IgD-negative memory B cell (primary cell): ENCODE measurements at regions not wholly inside any gene's neighbourhood (a gene's known extent, or its start where the extent isn't known, plus 50 kb on each side); places are given as distances from the start of the nearest gene placed in this dataset.
"Not testable (repeated sequence)": the region's sequence is repeated elsewhere in the genome, so short reads cannot be mapped to it uniquely, and the experiment has no call there.

Source experiments
- H3K27ac Mint-ChIP-seq, 3 donors: one replicate each; pipeline ENCODE4 v1.8.0; 2020 to 2022; ENCODE audit warnings: mild to moderate bottlenecking in 3 of 3, mixed read lengths in 3 of 3, moderate library complexity in 1 of 3
- H3K27me3 Mint-ChIP-seq: one replicate; pipeline ENCODE4 v1.8.0; 2021; ENCODE audit warnings: mixed read lengths
- H3K36me3 Mint-ChIP-seq: one replicate; pipeline ENCODE4 v1.8.0; 2020; ENCODE audit warnings: mild to moderate bottlenecking, mixed read lengths
- H3K4me1 Mint-ChIP-seq, 3 donors: one replicate each; pipeline ENCODE4 v1.8.0; 2020 to 2022; ENCODE audit warnings: mixed read lengths in 3 of 3, mild to moderate bottlenecking in 1 of 3
- H3K4me3 Mint-ChIP-seq, 4 donors: one replicate each; pipeline ENCODE4 v1.8.0; 2020 to 2022; ENCODE audit warnings: mild to moderate bottlenecking in 4 of 4, mixed read lengths in 4 of 4, moderate library complexity in 3 of 4
- H3K9me3 Mint-ChIP-seq, 3 donors: one replicate each; pipeline ENCODE4 v1.8.0; 2020 to 2021; ENCODE audit warnings: mixed read lengths in 3 of 3, mild to moderate bottlenecking in 1 of 3

- Mint-ChIP-seq H3K4me1 (no peaks in the 10 kb centered on the region), H3K4me3 (no peak overlapping the region), H3K27ac (no peak overlapping the region), H3K9me3 (no peaks in the 10 kb centered on the region), H3K27me3 (no peaks in the 10 kb centered on the region), H3K36me3 (no peaks in the 10 kb centered on the region)
Observed at GRCh38 chr1:38677311-38677710, 182.3 kb downstream of the RRAGC start.

GRCh38 chr1:38672692-38673091 lies 186.9 kb downstream of the RRAGC start:
- no peaks in the 10 kb centered on the region for H3K36me3 Mint-ChIP-seq
- H3K4me1 Mint-ChIP-seq = no peaks in the 10 kb centered on the region
- no peak overlapping the region for H3K27ac Mint-ChIP-seq
- H3K4me3 Mint-ChIP-seq = no peak overlapping the region
- peaks cover 8% of the 10 kb centered on the region for H3K27me3 Mint-ChIP-seq
- peaks cover 4 to 5% (median 4%) of the 10 kb centered on the region in 3 donors for H3K9me3 Mint-ChIP-seq

DNA sequence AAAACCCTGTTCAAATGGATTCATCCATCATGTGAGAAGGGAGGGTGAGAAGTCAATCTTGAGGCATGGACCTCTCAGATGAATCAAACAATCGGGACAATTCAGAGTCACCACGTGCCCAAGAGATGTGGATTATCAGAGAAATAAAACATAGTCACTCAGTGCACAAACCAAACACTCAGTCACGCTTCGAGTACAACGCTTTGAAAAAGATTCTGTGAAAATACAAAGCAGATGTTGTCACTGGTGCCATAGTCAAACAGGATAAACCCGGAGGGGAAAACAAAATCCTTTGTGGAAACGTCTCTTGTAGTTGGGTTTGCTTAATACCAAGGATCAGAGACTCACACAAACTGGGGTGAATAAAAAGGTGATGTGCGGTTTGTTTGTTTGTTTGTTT lies 188.4 kb downstream of the RRAGC start:
- peaks cover 13% of the 10 kb centered on the region for H3K27me3 Mint-ChIP-seq
- no peak overlapping the region for H3K27ac Mint-ChIP-seq
- H3K4me3 Mint-ChIP-seq = no peak overlapping the region
- H3K9me3 Mint-ChIP-seq = peaks cover 4 to 6% (median 5%) of the 10 kb centered on the region in 3 donors
- no peaks in the 10 kb centered on the region for H3K36me3 Mint-ChIP-seq
- no peaks in the 10 kb centered on the region for H3K4me1 Mint-ChIP-seq

DNA sequence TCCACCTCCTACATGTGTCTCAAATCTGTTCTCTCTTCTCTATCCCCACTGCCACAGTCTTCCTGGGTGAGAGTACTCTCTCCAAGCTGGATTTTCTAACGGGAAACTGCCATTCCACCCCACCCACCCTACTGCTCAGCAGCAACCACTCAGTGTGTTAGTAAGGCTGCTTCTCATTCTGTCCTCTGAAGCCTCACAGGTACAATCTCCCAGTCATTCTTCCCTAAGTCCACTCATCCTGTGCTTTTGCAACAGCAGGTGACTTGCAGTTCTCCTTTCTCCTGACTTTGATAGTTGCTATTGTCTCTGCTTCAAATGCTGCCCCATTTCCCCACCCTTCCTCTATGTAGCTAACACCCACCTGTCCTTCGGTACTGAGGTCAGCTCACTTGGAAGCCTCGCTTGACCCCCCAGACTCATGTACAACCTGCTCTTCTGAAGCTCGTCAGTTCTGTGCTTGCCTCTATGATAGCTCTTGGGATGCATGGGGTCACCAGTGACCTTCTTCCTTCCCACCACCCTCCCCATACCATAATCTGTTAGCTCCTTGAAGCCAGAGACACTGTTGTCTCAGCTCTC lies 188.9 kb downstream of the RRAGC start:
- Mint-ChIP-seq H3K4me1 (no peaks in the 10 kb centered on the region), H3K36me3 (no peaks in the 10 kb centered on the region), H3K27me3 (peaks cover 13% of the 10 kb centered on the region), H3K4me3 (no peak overlapping the region), H3K27ac (no peak overlapping the region), H3K9me3 (peaks cover 4 to 8% (median 6%) of the 10 kb centered on the region in 3 donors)

- Mint-ChIP-seq H3K36me3 (peaks cover 1% of the 10 kb centered on the region), H3K4me1 (no peaks in the 10 kb centered on the region), H3K27ac (no peak overlapping the region), H3K27me3 (peaks cover 22% of the 10 kb centered on the region), H3K4me3 (no peak overlapping the region), H3K9me3 (peaks cover 4 to 14% (median 11%) of the 10 kb centered on the region in 3 donors)
Observed at GRCh38 chr1:38667626-38668025, 191.9 kb downstream of the RRAGC start.

- Mint-ChIP-seq H3K36me3 (peaks cover 1% of the 10 kb centered on the region), H3K4me3 (no peak overlapping the region), H3K27ac (no peak overlapping the region), H3K9me3 (peaks cover 3 to 13% (median 7%) of the 10 kb centered on the region in 3 donors), H3K27me3 (peaks cover 22% of the 10 kb centered on the region), H3K4me1 (no peaks in the 10 kb centered on the region)
Observed at GRCh38 chr1:38662126-38662525, 197.4 kb downstream of the RRAGC start.

DNA sequence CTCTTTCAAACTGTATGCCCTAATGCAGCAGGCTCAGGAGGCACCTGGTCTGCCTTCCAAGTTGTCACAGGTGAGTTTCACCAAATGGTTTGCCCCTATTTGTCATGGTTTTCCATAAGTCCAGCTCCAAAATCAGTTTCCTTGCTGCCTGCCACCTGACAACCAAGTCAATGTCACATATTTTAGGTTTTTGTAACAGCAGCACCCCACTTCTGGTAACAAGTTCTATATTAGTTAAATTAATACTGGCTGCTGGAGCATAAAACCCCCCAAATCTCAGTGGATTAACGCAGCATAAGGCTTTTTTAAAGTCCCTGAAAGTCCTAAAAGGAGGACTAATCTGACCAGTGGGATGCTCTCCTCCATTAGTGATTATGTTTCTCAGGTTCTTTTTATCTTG lies 200.7 kb downstream of the RRAGC start:
- Mint-ChIP-seq H3K4me1 (no peaks in the 10 kb centered on the region), H3K27ac (no peak overlapping the region), H3K9me3 (peaks cover 2 to 4% (median 3%) of the 10 kb centered on the region in 3 donors), H3K36me3 (no peaks in the 10 kb centered on the region), H3K4me3 (no peak overlapping the region), H3K27me3 (peaks cover 20% of the 10 kb centered on the region)

GRCh38 chr1:38657873-38658272 lies 201.7 kb downstream of the RRAGC start:
- Mint-ChIP-seq H3K9me3 (peaks cover 2 to 4% (median 3%) of the 10 kb centered on the region in 3 donors), H3K27ac (no peak overlapping the region), H3K4me1 (no peaks in the 10 kb centered on the region), H3K27me3 (peaks cover 18% of the 10 kb centered on the region), H3K4me3 (no peak overlapping the region), H3K36me3 (no peaks in the 10 kb centered on the region)

DNA sequence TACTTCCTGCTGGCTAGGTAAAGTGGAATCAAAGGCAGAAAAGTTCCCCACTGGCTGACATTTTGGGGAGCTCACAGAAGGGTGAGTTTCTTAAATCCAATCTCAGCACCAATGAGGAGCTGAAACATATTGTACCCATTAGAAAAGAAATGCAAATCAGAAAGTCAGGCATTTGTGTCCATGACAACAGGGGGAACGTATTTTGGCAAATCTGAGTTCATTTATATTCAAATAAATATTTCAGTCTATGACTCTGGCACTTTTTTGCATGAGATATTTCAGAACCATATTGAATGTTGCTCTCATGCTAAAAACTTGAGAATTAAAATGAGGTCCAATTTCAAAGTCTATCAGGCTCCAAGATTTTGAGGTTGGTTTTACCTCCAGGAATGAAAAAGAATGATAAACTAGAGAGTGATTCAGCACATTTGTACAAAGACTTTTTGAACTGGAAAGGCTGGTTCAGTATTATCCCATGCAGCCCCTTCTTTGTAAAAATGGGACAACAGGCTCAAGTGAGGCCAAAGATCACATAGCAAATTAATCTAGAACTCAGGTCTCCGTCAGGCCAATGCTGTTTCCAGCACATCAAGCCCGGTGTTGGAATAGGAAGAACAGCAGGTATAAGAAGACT lies 202.2 kb downstream of the RRAGC start:
- Mint-ChIP-seq H3K4me3 (no peak overlapping the region), H3K27ac (no peak overlapping the region), H3K9me3 (peaks cover 2 to 4% (median 3%) of the 10 kb centered on the region in 3 donors), H3K27me3 (peaks cover 22% of the 10 kb centered on the region), H3K4me1 (no peaks in the 10 kb centered on the region), H3K36me3 (no peaks in the 10 kb centered on the region)

GRCh38 chr1:38656726-38657125 lies 202.8 kb downstream of the RRAGC start:
- Mint-ChIP-seq H3K27me3 (peaks cover 26% of the 10 kb centered on the region), H3K4me1 (no peaks in the 10 kb centered on the region), H3K27ac (no peak overlapping the region), H3K4me3 (no peak overlapping the region), H3K36me3 (no peaks in the 10 kb centered on the region), H3K9me3 (peaks cover 3 to 4% (median 3%) of the 10 kb centered on the region in 3 donors)

- Mint-ChIP-seq H3K27ac (no peak overlapping the region), H3K27me3 (peaks cover 17% of the 10 kb centered on the region), H3K36me3 (no peaks in the 10 kb centered on the region), H3K4me3 (no peak overlapping the region), H3K9me3 (peaks cover 0 to 1% (median 0%) of the 10 kb centered on the region in 3 donors), H3K4me1 (no peaks in the 10 kb centered on the region)
Observed at GRCh38 chr1:38652217-38652616, 207.4 kb downstream of the RRAGC start.

DNA sequence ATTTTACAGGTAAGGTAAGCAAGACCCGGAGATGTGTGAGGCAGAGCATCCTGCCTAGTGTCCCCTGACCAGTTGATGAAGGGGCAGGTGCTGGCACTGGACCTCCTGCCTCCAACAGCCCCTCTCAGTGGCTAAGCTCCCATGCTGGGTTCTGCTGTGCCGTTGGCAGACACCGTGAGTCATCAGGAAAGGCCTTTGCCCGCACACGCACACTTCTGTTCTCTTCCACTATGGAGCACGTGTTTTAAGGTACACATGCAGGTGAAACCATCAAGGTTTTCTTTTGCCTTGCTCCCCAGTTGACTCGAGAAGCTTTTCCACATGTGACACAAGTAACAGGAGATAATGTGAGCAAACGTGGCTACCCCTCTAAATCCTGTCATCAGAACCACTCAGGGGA lies 207.9 kb downstream of the RRAGC start:
- H3K27me3 Mint-ChIP-seq = peaks cover 17% of the 10 kb centered on the region
- H3K4me1 Mint-ChIP-seq = no peaks in the 10 kb centered on the region
- H3K4me3 Mint-ChIP-seq = no peak overlapping the region
- H3K36me3 Mint-ChIP-seq = no peaks in the 10 kb centered on the region
- H3K27ac Mint-ChIP-seq = no peak overlapping the region
- peaks cover 0 to 1% (median 0%) of the 10 kb centered on the region in 3 donors for H3K9me3 Mint-ChIP-seq

DNA sequence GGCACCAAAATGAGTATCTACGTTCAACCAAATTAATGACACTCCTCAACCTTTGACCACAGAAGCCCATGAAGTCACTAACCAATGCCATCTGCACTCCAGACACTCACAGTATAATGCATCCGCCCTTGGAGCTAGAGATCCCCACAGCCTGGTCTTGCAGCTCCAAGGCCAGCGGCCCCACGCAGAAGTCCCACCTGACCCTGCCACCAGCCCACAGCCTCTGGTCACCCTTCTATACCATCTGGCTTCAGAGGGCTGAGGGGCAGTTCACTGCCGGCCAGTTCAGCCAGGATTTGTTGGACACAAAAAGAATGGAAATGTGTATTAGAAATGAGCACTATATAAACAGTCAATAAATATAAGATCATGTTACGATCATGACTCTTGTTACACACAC lies 211.2 kb downstream of the RRAGC start:
- no peaks in the 10 kb centered on the region for H3K4me1 Mint-ChIP-seq
- no peak overlapping the region for H3K27ac Mint-ChIP-seq
- H3K9me3 Mint-ChIP-seq = peaks cover 0 to 6% (median 0%) of the 10 kb centered on the region in 3 donors
- peaks cover 15% of the 10 kb centered on the region for H3K27me3 Mint-ChIP-seq
- no peak overlapping the region for H3K4me3 Mint-ChIP-seq
- H3K36me3 Mint-ChIP-seq = no peaks in the 10 kb centered on the region

GRCh38 chr1:38647341-38647740 lies 212.2 kb downstream of the RRAGC start:
- H3K27ac Mint-ChIP-seq, H3K4me3 Mint-ChIP-seq, H3K4me1 Mint-ChIP-seq, H3K27me3 Mint-ChIP-seq, H3K36me3 Mint-ChIP-seq: not testable (repeated sequence)
- peaks cover 0 to 10% (median 5%) of the 10 kb centered on the region in 3 donors for H3K9me3 Mint-ChIP-seq

GRCh38 chr1:38644092-38644491 lies 215.5 kb downstream of the RRAGC start:
- H3K27me3 Mint-ChIP-seq = peaks cover 1% of the 10 kb centered on the region
- H3K36me3 Mint-ChIP-seq = no peaks in the 10 kb centered on the region
- no peak overlapping the region for H3K27ac Mint-ChIP-seq
- H3K9me3 Mint-ChIP-seq = peaks cover 0 to 13% (median 5%) of the 10 kb centered on the region in 3 donors
- H3K4me3 Mint-ChIP-seq = no peak overlapping the region
- H3K4me1 Mint-ChIP-seq = no peaks in the 10 kb centered on the region

DNA sequence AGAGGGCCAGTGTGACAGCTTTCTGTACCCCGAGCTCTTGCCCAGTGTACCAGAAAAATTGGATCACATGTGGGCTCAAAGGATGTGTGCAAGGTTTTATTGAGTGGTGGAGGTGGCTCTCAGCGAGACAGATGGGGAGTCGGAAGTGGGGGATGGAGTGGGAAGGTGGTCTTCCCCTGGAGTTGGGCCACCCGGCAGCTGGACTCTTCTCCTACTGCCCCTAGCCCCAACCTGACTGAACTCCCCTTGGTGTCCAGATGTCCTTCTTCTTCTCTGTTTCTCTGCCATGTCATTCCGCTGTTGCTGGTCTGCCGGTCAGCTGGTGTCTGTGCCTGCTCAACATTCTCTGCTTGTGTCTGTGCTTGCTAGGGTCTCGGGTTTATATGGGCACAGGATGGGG lies 217.9 kb downstream of the RRAGC start:
- Mint-ChIP-seq H3K36me3 (no peaks in the 10 kb centered on the region), H3K27me3 (peaks cover 16% of the 10 kb centered on the region), H3K4me3 (no peak overlapping the region), H3K9me3 (peaks cover 0 to 13% (median 5%) of the 10 kb centered on the region in 3 donors), H3K27ac (no peak overlapping the region), H3K4me1 (no peaks in the 10 kb centered on the region)
